ENCODE measurements at regions not wholly inside any gene's neighbourhood (a gene's known extent, or its start where the extent isn't known, plus 50 kb on each side); places are given as distances from the start of the nearest gene placed in this dataset.
"Not testable (repeated sequence)": the region's sequence is repeated elsewhere in the genome, so short reads cannot be mapped to it uniquely, and the experiment has no call there.

GRCh38 chr11:112624431-112624830 lies 336.8 kb upstream of the NCAM1 start:
- no peak for DNase-seq

GRCh38 chr11:112624971-112625370 lies 336.2 kb upstream of the NCAM1 start:
- DNase-seq: not testable (repeated sequence)

GRCh38 chr11:112625814-112626213 lies 335.4 kb upstream of the NCAM1 start:
- DNase-seq: no peak

- DNase-seq: no peak
Measured at GRCh38 chr11:112626731-112627130, 334.5 kb upstream of the NCAM1 start.

GRCh38 chr11:112627588-112628045 lies 333.6 kb upstream of the NCAM1 start:
- no peak for DNase-seq

GRCh38 chr11:112628676-112629075 lies 332.5 kb upstream of the NCAM1 start:
- DNase-seq: no peak

- DNase-seq: no peak
Measured at GRCh38 chr11:112630496-112630895, 330.7 kb upstream of the NCAM1 start.

- no peak for DNase-seq
Measured at GRCh38 chr11:112631333-112631732, 329.9 kb upstream of the NCAM1 start.

- no peak for DNase-seq
Measured at GRCh38 chr11:112632866-112633505, 328.2 kb upstream of the NCAM1 start.

- DNase-seq: no peak
Measured at GRCh38 chr11:112634551-112634950, 326.7 kb upstream of the NCAM1 start.

GRCh38 chr11:112634995-112635737 lies 326.1 kb upstream of the NCAM1 start:
- DNase-seq: no peak

GRCh38 chr11:112637076-112637475 lies 324.1 kb upstream of the NCAM1 start:
- no peak for DNase-seq

- no peak for DNase-seq
Measured at GRCh38 chr11:112637876-112638275, 323.3 kb upstream of the NCAM1 start.

GRCh38 chr11:112639469-112639868 lies 321.8 kb upstream of the NCAM1 start:
- no peak for DNase-seq

GRCh38 chr11:112643416-112643815 lies 317.8 kb upstream of the NCAM1 start:
- DNase-seq: no peak

GRCh38 chr11:112644410-112645131 lies 316.6 kb upstream of the NCAM1 start:
- DNase-seq: no peak

GRCh38 chr11:112649856-112650255 lies 311.4 kb upstream of the NCAM1 start:
- no peak for DNase-seq

GRCh38 chr11:112650527-112650926 lies 310.7 kb upstream of the NCAM1 start:
- no peak for DNase-seq

GRCh38 chr11:112651386-112651785 lies 309.8 kb upstream of the NCAM1 start:
- DNase-seq: no peak

- no peak for DNase-seq
Measured at GRCh38 chr11:112652786-112653390, 308.3 kb upstream of the NCAM1 start.

GRCh38 chr11:112655371-112655770 lies 305.8 kb upstream of the NCAM1 start:
- no peak for DNase-seq

- no peak for DNase-seq
Measured at GRCh38 chr11:112656772-112657428, 304.3 kb upstream of the NCAM1 start.

GRCh38 chr11:112658431-112658878 lies 302.8 kb upstream of the NCAM1 start:
- DNase-seq: no peak
